Stimulated activated CD4-positive, alpha-beta T cell treated with anti-CD3 and anti-CD28 coated beads, Interleukin-4, amount 100 ng/mL, for 4 hours (primary cell): ENCODE measurements at regions not wholly inside any gene's neighbourhood (a gene's known extent, or its start where the extent isn't known, plus 50 kb on each side); places are given as distances from the start of the nearest gene placed in this dataset.
"Not testable (repeated sequence)": the region's sequence is repeated elsewhere in the genome, so short reads cannot be mapped to it uniquely, and the experiment has no call there.

Experiments
- DNase-seq, 2 experiments: peaks; one replicate each; pipeline ENCODE4 v3.0.0-alpha.2; 2020

- DNase-seq, result no peak
Observed at GRCh38 chr3:5035113-5035512, 55.9 kb downstream of the BHLHE40 start.

- no peak for DNase-seq
Observed at GRCh38 chr3:5035692-5036391, 56.6 kb downstream of the BHLHE40 start.

- no peak for DNase-seq
Observed at GRCh38 chr3:5036392-5036766, 57.1 kb downstream of the BHLHE40 start.

GRCh38 chr3:5036858-5037257 is 57.6 kb downstream of the BHLHE40 start:
- no peak for DNase-seq

- no peak for DNase-seq
Observed at GRCh38 chr3:5039585-5039984, 60.3 kb downstream of the BHLHE40 start.

- DNase-seq, result no peak
Observed at GRCh38 chr3:5041315-5041714, 62.1 kb downstream of the BHLHE40 start.

- DNase-seq, result no peak
Observed at GRCh38 chr3:5045961-5046360, 66.7 kb downstream of the BHLHE40 start.

- DNase-seq, result no peak
Observed at GRCh38 chr3:5047764-5048419, 68.7 kb downstream of the BHLHE40 start.

- no peak for DNase-seq
Observed at GRCh38 chr3:5051772-5052171, 70.3 kb upstream of the ARL8B start.

GRCh38 chr3:5052247-5052646 is 69.8 kb upstream of the ARL8B start:
- DNase-seq, result no peak

- DNase-seq, result no peak
Observed at GRCh38 chr3:5053021-5053831, 68.9 kb upstream of the ARL8B start.

- no peak for DNase-seq
Observed at GRCh38 chr3:5054098-5054497, 68.0 kb upstream of the ARL8B start.

- DNase-seq, result not testable (repeated sequence)
Observed at GRCh38 chr3:5054579-5054978, 67.5 kb upstream of the ARL8B start.

- no peak for DNase-seq
Observed at GRCh38 chr3:5055357-5056110, 66.6 kb upstream of the ARL8B start.

GRCh38 chr3:5056111-5056391 is 66.0 kb upstream of the ARL8B start:
- DNase-seq, result no peak

- no peak for DNase-seq
Observed at GRCh38 chr3:5057272-5057671, 64.8 kb upstream of the ARL8B start.

GRCh38 chr3:5057857-5058324 is 64.2 kb upstream of the ARL8B start:
- peak; percentile 55 to 68 for DNase-seq

GRCh38 chr3:5058471-5058951 is 63.6 kb upstream of the ARL8B start:
- no peak for DNase-seq

- DNase-seq, result no peak
Observed at GRCh38 chr3:5059782-5060181, 62.3 kb upstream of the ARL8B start.

- no peak for DNase-seq
Observed at GRCh38 chr3:5061218-5061569, 60.9 kb upstream of the ARL8B start.

GRCh38 chr3:5063724-5064123 is 58.4 kb upstream of the ARL8B start:
- no peak for DNase-seq

GRCh38 chr3:5068531-5069050 is 53.5 kb upstream of the ARL8B start:
- DNase-seq, result no peak

- no peak for DNase-seq
Observed at GRCh38 chr3:5069627-5070026, 52.5 kb upstream of the ARL8B start.
